GM20000 (cell line): ENCODE measurements at regions not wholly inside any gene's neighbourhood (a gene's known extent, or its start where the extent isn't known, plus 50 kb on each side); places are given as distances from the start of the nearest gene placed in this dataset.

Experiments used
- DNase-seq: peaks from one replicate; pipeline ENCODE4 v3.0.0; 2012; ENCODE audit warnings: low spot score
- TF ChIP-seq, protein P1 (sequence below): IDR thresholded peaks from 2 replicates; pipeline ENCODE4 v1.5.1; 2012; ENCODE audit warnings: mild to moderate bottlenecking, control low read depth; ENCODE audit errors: extremely low read depth, missing control alignments

- TF ChIP-seq, protein P1, sequence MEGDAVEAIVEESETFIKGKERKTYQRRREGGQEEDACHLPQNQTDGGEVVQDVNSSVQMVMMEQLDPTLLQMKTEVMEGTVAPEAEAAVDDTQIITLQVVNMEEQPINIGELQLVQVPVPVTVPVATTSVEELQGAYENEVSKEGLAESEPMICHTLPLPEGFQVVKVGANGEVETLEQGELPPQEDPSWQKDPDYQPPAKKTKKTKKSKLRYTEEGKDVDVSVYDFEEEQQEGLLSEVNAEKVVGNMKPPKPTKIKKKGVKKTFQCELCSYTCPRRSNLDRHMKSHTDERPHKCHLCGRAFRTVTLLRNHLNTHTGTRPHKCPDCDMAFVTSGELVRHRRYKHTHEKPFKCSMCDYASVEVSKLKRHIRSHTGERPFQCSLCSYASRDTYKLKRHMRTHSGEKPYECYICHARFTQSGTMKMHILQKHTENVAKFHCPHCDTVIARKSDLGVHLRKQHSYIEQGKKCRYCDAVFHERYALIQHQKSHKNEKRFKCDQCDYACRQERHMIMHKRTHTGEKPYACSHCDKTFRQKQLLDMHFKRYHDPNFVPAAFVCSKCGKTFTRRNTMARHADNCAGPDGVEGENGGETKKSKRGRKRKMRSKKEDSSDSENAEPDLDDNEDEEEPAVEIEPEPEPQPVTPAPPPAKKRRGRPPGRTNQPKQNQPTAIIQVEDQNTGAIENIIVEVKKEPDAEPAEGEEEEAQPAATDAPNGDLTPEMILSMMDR, result no peak
- DNase-seq, result no peak
These were observed 50.6 kb upstream of the FTH1 start for GRCh38 chr11:62017878-62018655.
